Prostate gland (tissue), 2 donors: ENCODE measurements at regions not wholly inside any gene's neighbourhood (a gene's known extent, or its start where the extent isn't known, plus 50 kb on each side); places are given as distances from the start of the nearest gene placed in this dataset.

Experiments
- DNase-seq: peaks from one replicate; pipeline ENCODE4 v3.0.0-alpha.2; 2019; ENCODE audit warnings: low spot score
- H3K27ac ChIP-seq, 2 donors: fragments of 200-600 bp; sonication (generic); 2 replicates each; pipeline ENCODE4 v1.5.1; 2017 to 2019
- H3K27me3 ChIP-seq: fragments of 200-600 bp; sonication (generic); replicated peaks from 2 replicates; pipeline ENCODE4 v1.5.1; 2019; ENCODE audit not compliant: insufficient read depth
- H3K36me3 ChIP-seq, 2 donors: fragments of 200-600 bp; sonication (generic); 1 replicate in 1 of 2; 2 replicates in 1 of 2; pipeline versions ENCODE4 v1.5.1 to v1.8.1; 2017 to 2019
- H3K4me1 ChIP-seq: fragments of 200-600 bp; sonication (generic); replicated peaks from 2 replicates; pipeline ENCODE4 v1.5.1; 2019
- H3K4me3 ChIP-seq, 2 donors: fragments of 200-600 bp; sonication (generic); 2 replicates each; pipeline ENCODE4 v1.5.1; 2017 to 2019
- H3K9me3 ChIP-seq: fragments of 200-600 bp; sonication (generic); 2 replicates; pipeline ENCODE4 v1.5.1; 2017
- CTCF ChIP-seq, 4 experiments: fragments of 200-600 bp in 2 of 4; fragments of 450-650 bp in 2 of 4; sonication (generic) in 2 of 4; IDR thresholded peaks; 1 replicate in 3 of 4; 2 replicates in 1 of 4; pipeline ENCODE4 v1.5.1; 2016 to 2019; ENCODE audit warnings: antibody characterized with exemption in 4 of 4, mild to moderate bottlenecking in 2 of 4, moderate library complexity in 2 of 4
- POLR2A ChIP-seq: fragments of 450-650 bp; IDR thresholded peaks from one replicate; pipeline ENCODE4 v1.6.1; 2016; ENCODE audit warnings: antibody characterized with exemption, mild to moderate bottlenecking
- POLR2AphosphoS5 ChIP-seq: sonication (generic); formaldehyde crosslinking; IDR thresholded peaks from one replicate; pipeline ENCODE4 v1.6.1; 2017; ENCODE audit warnings: antibody characterized with exemption
- WGBS: methylation state at CpG from one replicate; pipeline ENCODE4 v1.1.5; 2018; 5-methylcytosine and 5-hydroxymethylcytosine counted together
- intact Hi-C: fragments of 100-400 bp; cut with DNase I; formaldehyde crosslinking; loops from one replicate; pipeline ENCODE4 v1.14.2; 2022

GRCh38 chr13:34815526-34815925 lies 126.5 kb upstream of the NBEA start:
- no peaks in the 10 kb centered on the region for H3K4me1 ChIP-seq
- no peak overlapping the region for H3K4me3 ChIP-seq
- TF ChIP-seq POLR2AphosphoS5: no peak
- H3K27ac ChIP-seq: no peak overlapping the region
- intact Hi-C loops: no loop called here
- no peaks in the 10 kb centered on the region for H3K9me3 ChIP-seq
- 73% methylated on average over 2 of the region's 2 CpGs for WGBS
- no peak for DNase-seq
- no peaks in the 10 kb centered on the region for H3K36me3 ChIP-seq
- no peaks in the 10 kb centered on the region for H3K27me3 ChIP-seq

- Histone ChIP-seq H3K4me1 (no peaks in the 10 kb centered on the region), H3K27me3 (no peaks in the 10 kb centered on the region), H3K9me3 (no peaks in the 10 kb centered on the region), H3K27ac (peak overlapping the region in 1 of 2 donors; percentile 7), H3K36me3 (no peaks in the 10 kb centered on the region), H3K4me3 (no peak overlapping the region)
- TF ChIP-seq CTCF (IDR thresholded peaks at IDR 0.05) (no peak), POLR2AphosphoS5 (no peak), POLR2A (no peak)
- 13% methylated on average over 2 of the region's 2 CpGs for WGBS
- no peak for DNase-seq
- intact Hi-C loops: no loop called here
These were observed 125.7 kb upstream of the NBEA start for GRCh38 chr13:34816245-34816884.

GRCh38 chr13:34816908-34817665 lies 125.0 kb upstream of the NBEA start:
- Histone ChIP-seq H3K4me3 (no peak overlapping the region), H3K9me3 (no peaks in the 10 kb centered on the region), H3K36me3 (no peaks in the 10 kb centered on the region), H3K27me3 (no peaks in the 10 kb centered on the region), H3K4me1 (no peaks in the 10 kb centered on the region), H3K27ac (peak overlapping the region in 1 of 2 donors; percentile 7)
- intact Hi-C loops: no loop called here
- WGBS: 31% methylated on average over 6 of the region's 6 CpGs
- no peak for DNase-seq
- no peak for TF ChIP-seq CTCF (IDR thresholded peaks at IDR 0.05)
- TF ChIP-seq POLR2AphosphoS5: no peak
- TF ChIP-seq POLR2A: no peak

GRCh38 chr13:34822650-34823049 lies 119.4 kb upstream of the NBEA start:
- Histone ChIP-seq H3K4me1 (no peaks in the 10 kb centered on the region), H3K4me3 (no peak overlapping the region), H3K27ac (no peak overlapping the region), H3K27me3 (no peaks in the 10 kb centered on the region), H3K9me3 (no peaks in the 10 kb centered on the region), H3K36me3 (no peaks in the 10 kb centered on the region)
- intact Hi-C loops: no loop called here
- TF ChIP-seq POLR2AphosphoS5: no peak
- no peak for TF ChIP-seq POLR2A
- DNase-seq: no peak
- WGBS: 56% methylated on average over 1 of the region's 1 CpG

GRCh38 chr13:34826432-34826831 lies 115.6 kb upstream of the NBEA start:
- no peaks in the 10 kb centered on the region for H3K4me1 ChIP-seq
- H3K27ac ChIP-seq: no peak overlapping the region
- no peaks in the 10 kb centered on the region for H3K9me3 ChIP-seq
- WGBS: 22% methylated on average over 2 of the region's 2 CpGs
- intact Hi-C loops: no loop called here
- no peaks in the 10 kb centered on the region for H3K36me3 ChIP-seq
- no peak for DNase-seq
- H3K27me3 ChIP-seq: no peaks in the 10 kb centered on the region
- H3K4me3 ChIP-seq: no peak overlapping the region
- TF ChIP-seq POLR2AphosphoS5 (no peak), CTCF (IDR thresholded peaks at IDR 0.05) (no peak), POLR2A (no peak)
